Testis (tissue), 2 donors: ENCODE measurements at regions not wholly inside any gene's neighbourhood (a gene's known extent, or its start where the extent isn't known, plus 50 kb on each side); places are given as distances from the start of the nearest gene placed in this dataset.

Experiments
- DNase-seq: peaks from one replicate; pipeline ENCODE4 v3.0.0-alpha.2; 2019
- H3K27ac ChIP-seq, 2 donors: fragments of 200-600 bp; sonication (generic); one replicate each; pipeline ENCODE4 v1.5.1; 2019
- H3K27me3 ChIP-seq: fragments of 200-600 bp; sonication (generic); one replicate; pipeline ENCODE4 v1.5.1; 2019
- H3K36me3 ChIP-seq: fragments of 200-600 bp; sonication (generic); one replicate; pipeline ENCODE4 v1.5.1; 2017; ENCODE audit warnings: low read depth; ENCODE audit errors: missing control alignments
- H3K4me1 ChIP-seq: fragments of 200-600 bp; sonication (generic); one replicate; pipeline ENCODE4 v1.5.1; 2019
- H3K4me3 ChIP-seq, 2 donors: fragments of 200-600 bp; sonication (generic); one replicate each; pipeline ENCODE4 v1.5.1; 2017 to 2019
- H3K9me3 ChIP-seq: fragments of 200-600 bp; sonication (generic); one replicate; pipeline ENCODE4 v1.5.1; 2017
- CTCF ChIP-seq, 3 experiments: fragments of 450-650 bp in 2 of 3; fragments of 200-600 bp in 1 of 3; sonication (generic) in 1 of 3; IDR thresholded peaks; one replicate each; pipeline ENCODE4 v1.5.1; 2016 to 2019; ENCODE audit warnings: antibody characterized with exemption in 3 of 3, mild to moderate bottlenecking in 2 of 3, moderate library complexity in 1 of 3
- POLR2A ChIP-seq: fragments of 450-650 bp; IDR thresholded peaks from one replicate; pipeline ENCODE4 v1.6.1; 2017; ENCODE audit warnings: antibody characterized with exemption, mild to moderate bottlenecking, moderate library complexity
- WGBS, 2 donors: methylation state at CpG; one replicate each; pipeline ENCODE4 v1.1.5; 2018; 5-methylcytosine and 5-hydroxymethylcytosine counted together
- intact Hi-C: fragments of 100-400 bp; cut with DNase I; formaldehyde crosslinking; loops from one replicate; pipeline ENCODE4 v1.15.1; 2023; ENCODE audit warnings: low total_unique reads

- no peak for DNase-seq
- no peaks in the 10 kb centered on the region for H3K27me3 ChIP-seq
- H3K9me3 ChIP-seq = no peaks in the 10 kb centered on the region
- intact Hi-C loops = no loop called here
- no peak overlapping the region for H3K27ac ChIP-seq
- no peaks in the 10 kb centered on the region for H3K4me1 ChIP-seq
- H3K4me3 ChIP-seq = no peak overlapping the region
- 91% methylated on average over 5 of the region's 5 CpGs for WGBS, 2 donors
- H3K36me3 ChIP-seq = no peaks in the 10 kb centered on the region
- TF ChIP-seq POLR2A (no peak), CTCF (IDR thresholded peaks at IDR 0.05) (no peak)
Measured at GRCh38 chr7:33743594-33743993, 161.7 kb upstream of the BMPER start.

GRCh38 chr7:33744293-33745075 is 160.9 kb upstream of the BMPER start:
- Histone ChIP-seq H3K9me3 (no peaks in the 10 kb centered on the region), H3K36me3 (no peaks in the 10 kb centered on the region), H3K4me1 (no peaks in the 10 kb centered on the region), H3K27ac (no peak overlapping the region), H3K27me3 (no peaks in the 10 kb centered on the region), H3K4me3 (no peak overlapping the region)
- 90 to 98% methylated on average over 3 of the region's 3 CpGs for WGBS, 2 donors
- TF ChIP-seq CTCF (IDR thresholded peaks at IDR 0.05) (no peak), POLR2A (no peak)
- peak; percentile 27 for DNase-seq
- intact Hi-C loops = no loop called here

GRCh38 chr7:33745934-33746333 is 159.4 kb upstream of the BMPER start:
- 76 to 80% methylated on average over 3 of the region's 3 CpGs for WGBS, 2 donors
- no peak for TF ChIP-seq POLR2A
- no peak for TF ChIP-seq CTCF (IDR thresholded peaks at IDR 0.05)
- Histone ChIP-seq H3K4me1 (no peaks in the 10 kb centered on the region), H3K27me3 (no peaks in the 10 kb centered on the region), H3K36me3 (no peaks in the 10 kb centered on the region), H3K27ac (no peak overlapping the region), H3K4me3 (no peak overlapping the region), H3K9me3 (no peaks in the 10 kb centered on the region)
- DNase-seq = no peak
- intact Hi-C loops = no loop called here

- peak; percentile 36 for DNase-seq
- intact Hi-C loops = no loop called here
- Histone ChIP-seq H3K9me3 (no peaks in the 10 kb centered on the region), H3K27me3 (no peaks in the 10 kb centered on the region), H3K4me1 (no peaks in the 10 kb centered on the region), H3K27ac (no peak overlapping the region), H3K36me3 (no peaks in the 10 kb centered on the region), H3K4me3 (no peak overlapping the region)
- TF ChIP-seq POLR2A = no peak
- TF ChIP-seq CTCF (IDR thresholded peaks at IDR 0.05) = no peak
- WGBS, 2 donors = 39 to 42% methylated on average over 4 to 7 of the region's 7 CpGs
Measured at GRCh38 chr7:33748793-33749192, 156.5 kb upstream of the BMPER start.

- Histone ChIP-seq H3K4me3 (no peak overlapping the region), H3K36me3 (no peaks in the 10 kb centered on the region), H3K27me3 (no peaks in the 10 kb centered on the region), H3K4me1 (no peaks in the 10 kb centered on the region), H3K9me3 (no peaks in the 10 kb centered on the region), H3K27ac (no peak overlapping the region)
- WGBS, 2 donors = 83% methylated on average over 1 of the region's 1 CpG
- TF ChIP-seq CTCF (IDR thresholded peaks at IDR 0.05) = no peak
- no peak for TF ChIP-seq POLR2A
- intact Hi-C loops = loop anchor here (10.0 kb wide), 2 partner anchors 135 to 185 kb away; no protein-coding TSS in a partner anchor
- no peak for DNase-seq
Measured at GRCh38 chr7:33750177-33750576, 155.2 kb upstream of the BMPER start.
